SJSA1 (cell line): ENCODE measurements at regions not wholly inside any gene's neighbourhood (a gene's known extent, or its start where the extent isn't known, plus 50 kb on each side); places are given as distances from the start of the nearest gene placed in this dataset.
A peak's percentile ranks its signal among the peaks of the same experiment; 100 is the strongest.
"Not testable (repeated sequence)": the region's sequence is repeated elsewhere in the genome, so short reads cannot be mapped to it uniquely, and the experiment has no call there.

Experiments used
- DNase-seq, 2 experiments: peaks; one replicate each; pipeline ENCODE4 v3.0.0-alpha.2; 2015 to 2020; ENCODE audit warnings: low spot score in 2 of 2, low read depth in 1 of 2
- H3K27ac ChIP-seq: fragments of 250-450 bp; sonication (Bioruptor Pico); 2 replicates; pipeline ENCODE4 v1.5.1; 2020; ENCODE audit warnings: mild to moderate bottlenecking, moderate library complexity
- H3K27me3 ChIP-seq: fragments of 250-450 bp; sonication (Bioruptor Pico); replicated peaks from 2 replicates; pipeline ENCODE4 v1.5.1; 2020; ENCODE audit warnings: mild to moderate bottlenecking, moderate library complexity
- H3K36me3 ChIP-seq: fragments of 250-450 bp; sonication (Bioruptor Pico); 2 replicates; pipeline ENCODE4 v1.5.1; 2020; ENCODE audit warnings: mild to moderate bottlenecking
- H3K4me1 ChIP-seq: fragments of 250-450 bp; sonication (Bioruptor Pico); replicated peaks from 2 replicates; pipeline ENCODE4 v1.6.1; 2021; ENCODE audit warnings: mild to moderate bottlenecking
- H3K4me3 ChIP-seq: fragments of 250-450 bp; sonication (Bioruptor Pico); 2 replicates; pipeline ENCODE4 v1.5.1; 2020; ENCODE audit warnings: mild to moderate bottlenecking
- H3K9me3 ChIP-seq: fragments of 250-450 bp; sonication (Bioruptor Pico); replicated peaks from 2 replicates; pipeline ENCODE4 v1.5.1; 2020; ENCODE audit warnings: mild to moderate bottlenecking

GRCh38 chr1:219060798-219061197 lies 112.9 kb upstream of the LYPLAL1 start:
- Histone ChIP-seq H3K4me1 (no peaks in the 10 kb centered on the region), H3K9me3 (no peaks in the 10 kb centered on the region), H3K27me3 (no peaks in the 10 kb centered on the region), H3K4me3 (no peak overlapping the region), H3K36me3 (no peaks in the 10 kb centered on the region), H3K27ac (no peak overlapping the region)
- no peak for DNase-seq

DNA sequence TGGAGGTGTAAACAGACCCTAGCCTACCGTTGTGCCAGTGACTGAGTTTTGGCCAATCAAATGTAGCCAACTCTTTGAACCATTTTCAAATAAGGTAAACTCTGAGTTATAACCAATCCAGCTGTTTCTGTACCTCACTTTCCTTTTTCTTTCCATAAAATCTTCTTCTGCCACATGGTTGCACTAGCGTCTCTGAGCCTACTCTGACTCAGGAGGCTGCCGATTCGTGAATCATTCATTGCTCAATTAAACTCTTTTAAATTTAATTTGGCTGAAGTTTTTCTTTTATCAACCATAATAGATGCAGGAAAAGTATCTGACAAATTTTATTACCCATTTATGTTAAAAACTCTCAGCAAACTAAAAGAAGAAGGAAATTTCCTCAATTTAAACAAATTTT lies 111.5 kb upstream of the LYPLAL1 start:
- no peak overlapping the region for H3K4me3 ChIP-seq
- no peak overlapping the region for H3K27ac ChIP-seq
- no peaks in the 10 kb centered on the region for H3K27me3 ChIP-seq
- DNase-seq: no peak
- peaks cover 12% of the 10 kb centered on the region for H3K4me1 ChIP-seq
- H3K9me3 ChIP-seq: no peaks in the 10 kb centered on the region
- H3K36me3 ChIP-seq: no peaks in the 10 kb centered on the region

- Histone ChIP-seq H3K9me3 (no peaks in the 10 kb centered on the region), H3K4me1 (peaks cover 15% of the 10 kb centered on the region), H3K27me3 (no peaks in the 10 kb centered on the region), H3K4me3 (no peak overlapping the region), H3K36me3 (no peaks in the 10 kb centered on the region), H3K27ac (no peak overlapping the region)
- DNase-seq: peak in 1 of 2 experiments; percentile 3
These were observed 107.6 kb upstream of the LYPLAL1 start for GRCh38 chr1:219066098-219066497.

DNA sequence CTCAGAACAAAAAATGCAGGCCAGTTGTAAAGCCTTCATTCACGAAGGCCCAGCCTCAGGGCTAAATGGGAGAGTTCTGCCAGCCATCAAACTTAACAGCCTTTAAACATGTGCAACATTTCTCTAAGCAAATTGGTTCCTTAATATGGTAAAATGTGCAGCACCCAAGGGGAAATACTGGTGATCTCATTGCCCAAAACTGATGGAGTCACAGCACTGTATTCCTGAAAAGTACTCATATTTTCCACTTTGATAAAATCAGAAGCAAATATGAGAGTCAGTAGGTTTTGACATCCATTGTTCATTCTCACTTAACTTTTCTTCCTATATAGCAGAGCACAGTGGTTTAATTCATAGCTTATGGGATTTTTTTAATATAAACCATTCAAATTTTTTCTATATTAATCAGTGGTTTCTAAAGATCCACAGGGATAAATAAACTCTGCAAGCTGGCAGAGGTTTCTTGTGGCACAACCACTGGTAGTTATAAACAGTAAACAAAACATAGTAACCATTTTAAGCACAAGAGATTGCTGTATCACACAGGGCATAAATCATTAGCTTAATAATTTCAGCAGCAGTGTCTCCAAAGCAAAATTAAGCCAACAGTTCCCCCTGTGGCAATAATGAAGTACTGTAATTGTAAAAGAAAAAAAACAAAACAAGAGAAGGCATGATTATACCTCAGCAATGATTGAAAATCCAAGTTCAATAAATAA lies 106.9 kb upstream of the LYPLAL1 start:
- no peaks in the 10 kb centered on the region for H3K27me3 ChIP-seq
- peaks cover 15% of the 10 kb centered on the region for H3K4me1 ChIP-seq
- H3K36me3 ChIP-seq: no peaks in the 10 kb centered on the region
- peak overlapping the region; percentile 45 for H3K27ac ChIP-seq
- peak in 1 of 2 experiments; percentile 48 for DNase-seq
- no peaks in the 10 kb centered on the region for H3K9me3 ChIP-seq
- H3K4me3 ChIP-seq: no peak overlapping the region

DNA sequence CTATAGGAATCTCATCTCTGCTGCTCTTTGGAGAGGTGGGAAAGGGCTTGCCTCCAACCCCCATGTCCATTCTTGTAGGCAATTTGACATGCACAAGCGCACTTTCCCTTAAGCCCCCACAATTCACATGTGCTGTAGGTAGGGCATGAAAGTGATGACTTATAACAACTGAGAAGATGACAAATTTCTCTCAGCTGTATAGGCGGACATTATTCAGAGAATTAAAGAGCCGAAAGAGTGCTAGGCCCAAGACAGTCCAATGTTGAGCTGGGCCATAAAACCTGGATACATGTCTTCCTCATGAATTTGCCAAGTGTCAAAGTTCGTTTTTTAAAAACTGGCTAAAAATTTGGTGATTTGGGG lies 106.3 kb upstream of the LYPLAL1 start:
- Histone ChIP-seq H3K36me3 (no peaks in the 10 kb centered on the region), H3K4me3 (no peak overlapping the region), H3K27ac (no peak overlapping the region), H3K27me3 (no peaks in the 10 kb centered on the region), H3K4me1 (peaks cover 15% of the 10 kb centered on the region), H3K9me3 (no peaks in the 10 kb centered on the region)
- DNase-seq: no peak

GRCh38 chr1:219070395-219070794 lies 103.3 kb upstream of the LYPLAL1 start:
- not testable (repeated sequence) for H3K9me3 ChIP-seq, H3K27me3 ChIP-seq, H3K36me3 ChIP-seq, H3K27ac ChIP-seq, H3K4me3 ChIP-seq, DNase-seq
- peaks cover 15% of the 10 kb centered on the region for H3K4me1 ChIP-seq

DNA sequence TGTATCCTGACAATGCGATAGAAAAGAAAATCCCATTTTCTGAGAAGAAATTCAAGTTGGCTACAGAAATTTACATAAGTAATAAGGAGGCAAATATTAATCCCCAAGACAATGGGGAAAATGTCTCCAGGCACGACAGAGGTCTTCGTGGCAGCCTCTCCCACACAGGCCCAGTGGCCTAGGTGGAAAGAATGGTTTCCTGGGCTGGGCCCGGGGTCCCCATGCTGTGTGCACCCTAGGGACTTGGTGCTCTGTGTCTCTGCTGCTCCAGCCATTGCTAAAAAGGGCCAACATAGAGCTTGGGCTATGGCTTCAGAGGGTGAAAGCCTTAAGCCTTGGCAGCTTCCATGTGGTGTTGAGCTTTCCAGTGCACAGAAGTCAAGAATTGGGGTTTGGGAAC lies 102.5 kb upstream of the LYPLAL1 start:
- no peaks in the 10 kb centered on the region for H3K27me3 ChIP-seq
- no peak overlapping the region for H3K27ac ChIP-seq
- H3K4me1 ChIP-seq: peaks cover 13% of the 10 kb centered on the region
- H3K9me3 ChIP-seq: no peaks in the 10 kb centered on the region; the same call in 1 of the 2 replicates
- H3K4me3 ChIP-seq: no peak overlapping the region
- no peaks in the 10 kb centered on the region for H3K36me3 ChIP-seq
- no peak for DNase-seq

DNA sequence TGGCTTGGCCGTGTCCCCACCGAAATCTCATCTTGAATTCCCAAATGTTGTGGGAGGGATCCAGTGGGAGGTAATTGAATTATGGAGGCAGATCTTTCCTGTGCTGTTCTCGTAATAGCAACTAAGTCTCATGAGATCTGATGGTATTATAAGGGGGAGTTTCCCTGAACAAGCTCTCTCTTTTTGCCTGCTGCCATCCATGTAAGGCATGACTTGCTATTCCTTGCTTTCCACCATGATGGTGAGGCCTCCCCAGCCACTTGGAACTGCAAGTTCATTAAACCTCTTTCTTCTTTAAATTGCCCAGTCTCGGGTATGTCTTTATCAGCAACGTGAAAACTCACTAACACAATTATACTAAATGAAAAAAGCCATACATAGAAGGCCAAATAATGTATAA lies 101.3 kb upstream of the LYPLAL1 start:
- H3K27ac ChIP-seq: no peak overlapping the region
- H3K36me3 ChIP-seq: no peaks in the 10 kb centered on the region
- H3K9me3 ChIP-seq: no peaks in the 10 kb centered on the region; the same call in 1 of the 2 replicates
- no peak overlapping the region for H3K4me3 ChIP-seq
- peaks cover 1% of the 10 kb centered on the region for H3K4me1 ChIP-seq
- H3K27me3 ChIP-seq: no peaks in the 10 kb centered on the region
- DNase-seq: no peak

DNA sequence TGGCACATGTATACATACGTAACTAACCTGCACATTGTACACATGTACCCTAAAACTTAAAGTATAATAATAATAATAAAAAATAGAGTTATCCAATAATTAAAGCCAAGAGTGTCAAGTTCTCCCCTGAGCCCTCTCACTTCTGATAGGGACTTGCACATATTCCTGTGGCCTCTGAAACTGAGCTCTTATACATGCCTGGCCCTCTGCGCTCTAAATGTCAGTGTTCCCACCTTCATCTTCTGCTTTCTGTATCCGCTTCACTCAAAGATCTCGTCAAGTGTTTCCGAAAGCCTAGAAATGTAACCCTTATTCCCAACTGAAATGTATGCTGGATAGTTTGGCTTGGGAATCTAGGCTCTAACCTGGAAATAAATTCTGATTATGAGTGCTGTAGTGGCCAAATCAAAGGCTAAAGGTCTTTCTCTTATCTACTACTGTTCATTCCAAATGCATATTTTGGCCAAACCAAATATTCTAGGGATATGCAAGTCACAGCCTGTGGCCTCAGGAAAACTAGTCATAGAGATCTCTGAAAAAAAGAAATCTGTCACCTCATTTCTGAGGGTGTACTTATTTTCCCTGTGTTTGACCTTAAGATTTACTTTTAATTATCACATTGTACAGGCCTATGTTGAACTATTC lies 99.5 kb upstream of the LYPLAL1 start:
- no peak for DNase-seq
- no peak overlapping the region for H3K4me3 ChIP-seq

DNA sequence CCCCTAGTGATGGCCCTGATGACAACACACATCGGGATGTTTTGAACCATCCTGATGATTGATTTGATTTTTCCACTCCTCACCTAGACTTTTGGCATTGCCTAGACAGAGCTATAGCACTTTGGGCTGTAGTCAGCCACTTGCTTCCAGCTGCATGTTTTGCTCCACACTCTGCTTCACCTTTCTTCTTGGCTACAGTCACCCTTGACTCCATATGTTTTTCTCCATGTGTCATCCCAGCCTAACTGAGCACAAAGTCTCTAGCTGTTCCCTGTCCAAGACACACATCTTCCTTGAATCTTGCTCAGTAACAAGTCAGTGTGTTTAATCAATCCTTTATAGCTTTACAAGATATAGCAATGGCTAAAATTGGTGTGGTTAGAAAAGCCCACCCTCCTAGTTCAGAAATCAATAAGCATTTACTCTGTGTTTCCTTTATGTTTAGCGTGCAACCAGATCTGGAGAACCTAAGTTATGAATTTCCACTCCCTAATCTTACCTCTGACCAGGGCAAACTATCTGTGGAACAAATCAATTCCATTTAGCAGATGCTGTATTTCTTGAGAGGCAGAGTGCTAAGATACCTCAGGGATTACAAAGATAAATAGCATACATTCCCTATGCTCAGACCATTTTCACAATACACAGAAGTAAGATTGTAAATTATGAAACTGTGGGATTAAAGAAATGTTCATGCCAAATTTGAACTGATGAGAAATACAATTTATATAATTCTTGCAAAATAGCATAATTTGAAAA lies 98.4 kb upstream of the LYPLAL1 start:
- Histone ChIP-seq H3K4me1 (no peaks in the 10 kb centered on the region), H3K4me3 (no peak overlapping the region), H3K9me3 (no peaks in the 10 kb centered on the region; the same call in 1 of the 2 replicates), H3K36me3 (no peaks in the 10 kb centered on the region), H3K27me3 (no peaks in the 10 kb centered on the region), H3K27ac (no peak overlapping the region)
- DNase-seq: no peak

More for the DNA sequence above, 99.5 kb upstream of the LYPLAL1 start:
- no peak overlapping the region for H3K27ac ChIP-seq
- H3K9me3 ChIP-seq: no peaks in the 10 kb centered on the region; the same call in 1 of the 2 replicates
- H3K36me3 ChIP-seq: no peaks in the 10 kb centered on the region
- no peaks in the 10 kb centered on the region for H3K27me3 ChIP-seq
- no peaks in the 10 kb centered on the region for H3K4me1 ChIP-seq

GRCh38 chr1:219076326-219076937 lies 97.2 kb upstream of the LYPLAL1 start:
- Histone ChIP-seq H3K4me1 (no peaks in the 10 kb centered on the region), H3K9me3 (no peaks in the 10 kb centered on the region; the same call in 1 of the 2 replicates), H3K27ac (no peak overlapping the region), H3K27me3 (no peaks in the 10 kb centered on the region), H3K4me3 (no peak overlapping the region), H3K36me3 (no peaks in the 10 kb centered on the region)
- no peak for DNase-seq

DNA sequence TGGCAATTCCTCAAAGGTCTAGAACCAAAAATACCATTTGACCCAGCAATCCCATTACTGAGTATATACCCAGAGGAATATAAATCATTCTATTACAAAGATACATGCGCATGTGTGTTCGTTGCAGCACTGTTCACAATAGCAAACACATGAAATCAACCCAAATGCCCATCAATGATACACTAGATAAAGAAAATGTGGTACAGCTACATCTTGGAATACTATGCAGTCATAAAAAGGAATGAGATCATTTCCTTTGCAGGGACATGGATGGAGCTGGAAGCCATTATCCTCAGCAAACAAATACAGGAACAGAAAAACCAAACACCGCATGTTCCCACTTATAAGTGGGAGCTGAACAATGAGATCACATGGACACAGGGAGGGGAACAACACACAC lies 95.9 kb upstream of the LYPLAL1 start:
- not testable (repeated sequence) for H3K36me3 ChIP-seq, H3K9me3 ChIP-seq, H3K27ac ChIP-seq, H3K27me3 ChIP-seq, H3K4me3 ChIP-seq, H3K4me1 ChIP-seq, DNase-seq

DNA sequence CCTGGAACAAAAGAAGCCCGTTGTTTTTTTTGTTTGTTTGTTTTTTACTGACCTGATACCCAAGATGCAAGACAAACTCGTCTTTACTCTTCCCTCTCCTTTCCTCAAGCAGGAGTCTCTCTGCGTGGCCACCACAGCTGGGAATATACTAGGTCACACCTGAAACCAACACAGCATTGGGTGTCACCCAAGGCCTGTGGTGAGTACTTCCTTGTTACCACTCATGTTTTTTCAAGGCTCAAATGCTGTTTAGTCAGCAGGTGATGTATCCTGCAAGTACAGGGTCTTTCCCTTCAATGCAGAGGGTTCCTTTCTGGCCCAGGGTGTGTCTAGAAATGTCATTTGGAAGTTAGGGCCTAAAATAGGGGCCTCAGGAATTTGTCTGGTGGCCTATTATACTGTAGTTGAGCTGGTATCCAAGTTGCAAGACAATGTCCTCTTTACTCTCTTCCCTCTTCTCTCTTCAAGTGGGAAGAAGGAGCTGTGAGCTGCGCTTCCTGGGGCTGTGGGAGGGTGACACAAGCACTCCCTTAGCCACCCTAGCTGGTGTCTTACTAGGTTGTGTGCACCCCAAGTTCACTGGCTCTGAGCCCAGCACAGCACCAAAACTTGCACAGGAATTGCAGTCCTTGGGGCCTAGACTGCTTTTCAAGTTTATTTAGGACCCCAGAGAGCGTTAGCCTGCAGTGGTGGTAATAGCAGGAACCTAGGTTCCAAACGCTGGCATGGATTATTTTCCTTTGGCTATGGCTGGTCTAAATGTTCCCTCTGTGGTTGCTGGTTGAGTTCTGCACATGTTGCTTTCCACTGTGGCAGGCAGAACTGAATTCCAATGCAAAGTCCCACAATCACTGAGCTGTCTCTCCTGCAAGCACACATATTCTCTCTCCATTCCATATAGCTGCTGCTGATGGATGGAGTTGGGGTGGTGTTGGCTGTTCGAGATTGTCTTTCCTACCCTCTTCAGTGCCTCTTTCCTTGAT lies 91.4 kb upstream of the LYPLAL1 start:
- no peak overlapping the region for H3K4me3 ChIP-seq
- H3K36me3 ChIP-seq: no peaks in the 10 kb centered on the region
- H3K9me3 ChIP-seq: no peaks in the 10 kb centered on the region
- no peaks in the 10 kb centered on the region for H3K27me3 ChIP-seq
- H3K4me1 ChIP-seq: no peaks in the 10 kb centered on the region
- H3K27ac ChIP-seq: no peak overlapping the region
- no peak for DNase-seq
